HepG2 (cell line): ENCODE measurements at regions not wholly inside any gene's neighbourhood (a gene's known extent, or its start where the extent isn't known, plus 50 kb on each side); places are given as distances from the start of the nearest gene placed in this dataset.

Source experiments
- ATAC-seq: fragments of 200-7000 bp; cut with Tn5 transposase; 3 replicates; pipeline ENCODE4 v1.9.1; 2020; ENCODE audit warnings: mild to moderate bottlenecking, moderate library complexity
- BruUV-seq: library from RNA; stranded (reverse); fragments of 400-500 nt; replicated peaks from 2 replicates; lab custom pipeline; 2021; lab: Mats Ljungman, UMichigan
- CTCF ChIA-PET: fragments of 300-600 bp; formaldehyde crosslinking; extraction: SDS; loops from one replicate; lab custom pipeline; 2021; ENCODE audit warnings: low total read pairs, inconsistent platforms, low intra/inter-chr PET ratio; lab: Yijun Ruan, JAX
- POLR2A ChIA-PET: fragments of 350-600 bp; sonication (Branson Sonifier 250); formaldehyde crosslinking; loops from one replicate; lab custom pipeline; 2020; ENCODE audit warnings: antibody characterized with exemption, inconsistent platforms; lab: Yijun Ruan, JAX
- DNase-seq: peaks from one replicate; pipeline ENCODE4 v3.0.0-alpha.2; 2015; ENCODE audit warnings: low spot score
- FAIRE-seq: peaks from 3 replicates; lab custom pipeline; 2011; peaks lifted over from hg19 to GRCh38; lab: Jason Lieb, UNC
- H2AFZ ChIP-seq: one replicate; pipeline ENCODE4 v1.6.1; 2011; ENCODE audit warnings: low read length, inconsistent platforms
- H3K27ac ChIP-seq: fragments of 300-600 bp; 3 replicates; pipeline ENCODE4 v1.8.0; 2011; ENCODE audit warnings: mixed run types, mild to moderate bottlenecking, mixed read lengths, low read length, inconsistent platforms; ENCODE audit not compliant: insufficient read depth; ENCODE audit errors: extremely low read length
- H3K27me3 ChIP-seq, 2 experiments: fragments of 200-600 bp in 1 of 2; 2 replicates in 1 of 2; 3 replicates in 1 of 2; pipeline versions ENCODE4 v1.6.0 to v1.8.0; 2011; ENCODE audit warnings: low read length in 2 of 2, mild to moderate bottlenecking in 2 of 2, moderate library complexity in 2 of 2, inconsistent platforms in 1 of 2; ENCODE audit not compliant: insufficient read depth in 2 of 2, control insufficient read depth in 1 of 2
- H3K36me3 ChIP-seq, 2 experiments: fragments of 200-600 bp in 1 of 2; replicated peaks in 1 of 2; 2 replicates in 1 of 2; 3 replicates in 1 of 2; pipeline versions ENCODE4 v1.5.1 to v1.8.0; 2011; ENCODE audit warnings: low read length in 2 of 2, inconsistent platforms in 1 of 2; ENCODE audit not compliant: insufficient read depth in 2 of 2, control insufficient read depth in 1 of 2
- H3K4me1 ChIP-seq: 2 replicates; pipeline ENCODE4 v1.5.1; 2012; ENCODE audit warnings: low read length, inconsistent platforms; ENCODE audit not compliant: insufficient read depth
- H3K4me2 ChIP-seq: 2 replicates; pipeline ENCODE4 v1.6.0; 2011; ENCODE audit warnings: low read depth, low read length, inconsistent platforms
- H3K4me3 ChIP-seq, 3 experiments: fragments of 200-600 bp in 1 of 3; sonication (generic), shearing (Covaris generic) in 1 of 3; replicated peaks in 1 of 3; 2 replicates each; pipeline ENCODE4 v1.5.1; 2011 to 2016; ENCODE audit warnings: low read length in 3 of 3, inconsistent platforms in 2 of 3, low read depth in 2 of 3, mild to moderate bottlenecking in 2 of 3, control low read depth in 1 of 3, mixed read lengths in 1 of 3; ENCODE audit not compliant: insufficient read depth in 1 of 3
- H3K79me2 ChIP-seq: one replicate; pipeline ENCODE4 v1.6.1; 2011; ENCODE audit warnings: low read length, inconsistent platforms; ENCODE audit not compliant: insufficient read depth
- H3K9ac ChIP-seq: 2 replicates; pipeline ENCODE4 v1.6.0; 2011; ENCODE audit warnings: mild to moderate bottlenecking, low read depth, low read length, inconsistent platforms; ENCODE audit not compliant: insufficient read depth
- H3K9me3 ChIP-seq: 2 replicates; pipeline ENCODE4 v1.5.1; 2012; ENCODE audit warnings: mild to moderate bottlenecking, low read length
- H4K20me1 ChIP-seq: 2 replicates; pipeline ENCODE4 v1.6.0; 2011; ENCODE audit warnings: inconsistent platforms, mild to moderate bottlenecking, low read length, moderate library complexity; ENCODE audit not compliant: insufficient read depth
- CENPT ChIP-seq: sonication (generic); formaldehyde crosslinking; IDR thresholded peaks from 2 replicates; pipeline ENCODE4 v1.8.0; 2022; ENCODE audit warnings: low read depth, mild to moderate bottlenecking, moderate library complexity, missing genetic modification reagents
- GMEB1 ChIP-seq: sonication (generic); formaldehyde crosslinking; IDR thresholded peaks from 2 replicates; pipeline ENCODE4 v1.5.1; 2020; ENCODE audit warnings: missing genetic modification reagents, mild to moderate bottlenecking, borderline replicate concordance
- SRY ChIP-seq: sonication (generic); formaldehyde crosslinking; IDR thresholded peaks from 2 replicates; pipeline ENCODE4 v1.8.0; 2022; ENCODE audit warnings: mild to moderate bottlenecking, missing genetic modification reagents
- ZNF264 ChIP-seq: sonication (generic); formaldehyde crosslinking; IDR thresholded peaks from 2 replicates; pipeline ENCODE4 v1.4.0; 2020; ENCODE audit warnings: missing genetic modification reagents
- ZSCAN29 ChIP-seq: sonication (generic); formaldehyde crosslinking; conservative IDR thresholded peaks from 2 replicates; pipeline ENCODE4 v1.4.0; 2020; ENCODE audit warnings: mild to moderate bottlenecking, missing genetic modification reagents
- ZUFSP ChIP-seq: sonication (generic); formaldehyde crosslinking; IDR thresholded peaks from 2 replicates; pipeline ENCODE4 v1.9.0; 2021; ENCODE audit warnings: missing genetic modification reagents, mild to moderate bottlenecking, borderline replicate concordance
- WGBS: methylation state at CpG from one replicate; pipeline ENCODE4 v1.1.6; 2017; ENCODE audit warnings: low lambda C conversion rate; 5-methylcytosine and 5-hydroxymethylcytosine counted together
- in situ Hi-C: cut with HindIII; loops from 2 replicates; pipeline ENCODE4 v1.10.0; 2017; ENCODE audit warnings: low pct_unique_long_range_greater_than_20kb; ENCODE audit not compliant: extremely low pct_ligation_motif_present
- intact Hi-C: fragments of 100-400 bp; cut with micrococcal nuclease; formaldehyde crosslinking; loops from one replicate; pipeline ENCODE4 v1.10.0; 2022; ENCODE audit not compliant: unreplicated experiment
- TF ChIP-seq, protein P1 (sequence below): sonication (generic); formaldehyde crosslinking; IDR thresholded peaks from 2 replicates; pipeline ENCODE4 v1.5.0; 2020; ENCODE audit warnings: mild to moderate bottlenecking, missing genetic modification reagents

GRCh38 chr1:172893146-172893841 is 157.4 kb downstream of the TNFSF18 start:
- POLR2A ChIA-PET, result no interaction called here
- TF ChIP-seq ZNF264 (CRISPR knock-in tag) (no peak), SRY (CRISPR knock-in tag) (no peak), ZSCAN29 (CRISPR knock-in tag) (no peak), CENPT (CRISPR knock-in tag) (no peak), ZUFSP (CRISPR knock-in tag) (no peak), GMEB1 (CRISPR knock-in tag) (no peak)
- TF ChIP-seq, protein P1, sequence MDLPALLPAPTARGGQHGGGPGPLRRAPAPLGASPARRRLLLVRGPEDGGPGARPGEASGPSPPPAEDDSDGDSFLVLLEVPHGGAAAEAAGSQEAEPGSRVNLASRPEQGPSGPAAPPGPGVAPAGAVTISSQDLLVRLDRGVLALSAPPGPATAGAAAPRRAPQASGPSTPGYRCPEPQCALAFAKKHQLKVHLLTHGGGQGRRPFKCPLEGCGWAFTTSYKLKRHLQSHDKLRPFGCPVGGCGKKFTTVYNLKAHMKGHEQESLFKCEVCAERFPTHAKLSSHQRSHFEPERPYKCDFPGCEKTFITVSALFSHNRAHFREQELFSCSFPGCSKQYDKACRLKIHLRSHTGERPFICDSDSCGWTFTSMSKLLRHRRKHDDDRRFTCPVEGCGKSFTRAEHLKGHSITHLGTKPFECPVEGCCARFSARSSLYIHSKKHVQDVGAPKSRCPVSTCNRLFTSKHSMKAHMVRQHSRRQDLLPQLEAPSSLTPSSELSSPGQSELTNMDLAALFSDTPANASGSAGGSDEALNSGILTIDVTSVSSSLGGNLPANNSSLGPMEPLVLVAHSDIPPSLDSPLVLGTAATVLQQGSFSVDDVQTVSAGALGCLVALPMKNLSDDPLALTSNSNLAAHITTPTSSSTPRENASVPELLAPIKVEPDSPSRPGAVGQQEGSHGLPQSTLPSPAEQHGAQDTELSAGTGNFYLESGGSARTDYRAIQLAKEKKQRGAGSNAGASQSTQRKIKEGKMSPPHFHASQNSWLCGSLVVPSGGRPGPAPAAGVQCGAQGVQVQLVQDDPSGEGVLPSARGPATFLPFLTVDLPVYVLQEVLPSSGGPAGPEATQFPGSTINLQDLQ (CRISPR knock-in tag), result no peak
- TF ChIP-seq, all 625 proteins: peak for 0
- no peak for DNase-seq
- H3K36me3 ChIP-seq, result no peaks in the 10 kb centered on the region
- no peaks in the 10 kb centered on the region; the same call in 1 of the 2 replicates for H4K20me1 ChIP-seq
- H3K4me2 ChIP-seq, result no peak overlapping the region
- BruUV-seq, result no TSS peak
- no peak overlapping the region for H3K9ac ChIP-seq
- no peak overlapping the region for H3K27ac ChIP-seq
- H3K79me2 ChIP-seq, result no peaks in the 10 kb centered on the region
- ATAC-seq, result no peak
- H3K4me3 ChIP-seq, result no peak overlapping the region
- no peaks in the 10 kb centered on the region for H3K4me1 ChIP-seq
- intact Hi-C loops (no loop called here), in situ Hi-C loops (no loop called here)
- no CpG with 5 or more reads among the region's 1 CpG for WGBS
- FAIRE-seq, result no peak
- CTCF ChIA-PET, result no interaction called here
- no peaks in the 10 kb centered on the region for H3K9me3 ChIP-seq
- H3K27me3 ChIP-seq, result no peaks in the 10 kb centered on the region
- H2AFZ ChIP-seq, result no peak overlapping the region
